Right atrium auricular region (tissue), 2 donors: ENCODE measurements at regions not wholly inside any gene's neighbourhood (a gene's known extent, or its start where the extent isn't known, plus 50 kb on each side); places are given as distances from the start of the nearest gene placed in this dataset.

Experiments
- DNase-seq: peaks from one replicate; pipeline ENCODE4 v3.0.0-alpha.2; 2019; ENCODE audit warnings: low spot score
- H3K27ac ChIP-seq, 2 donors: fragments of 200-600 bp; sonication (generic); 1 replicate in 1 of 2; 2 replicates in 1 of 2; pipeline ENCODE4 v1.5.1; 2016 to 2019
- H3K27me3 ChIP-seq, 2 donors: fragments of 200-600 bp; sonication (generic); one replicate each; pipeline versions ENCODE4 v1.5.1 to v1.6.0; 2017 to 2019
- H3K36me3 ChIP-seq: fragments of 200-600 bp; sonication (generic); one replicate; pipeline ENCODE4 v1.5.1; 2016
- H3K4me1 ChIP-seq, 2 donors: fragments of 200-600 bp; sonication (generic); one replicate each; pipeline versions ENCODE4 v1.5.1 to v1.6.0; 2017 to 2019
- H3K4me3 ChIP-seq, 2 donors: fragments of 200-600 bp; sonication (generic); 1 replicate in 1 of 2; 2 replicates in 1 of 2; pipeline ENCODE4 v1.5.1; 2017 to 2019; ENCODE audit warnings: mild to moderate bottlenecking in 1 of 2, moderate library complexity in 1 of 2
- H3K9me3 ChIP-seq, 2 donors: fragments of 200-600 bp; sonication (generic); one replicate each; pipeline ENCODE4 v1.5.1; 2019
- CTCF ChIP-seq, 2 donors: fragments of 200-600 bp; sonication (generic); IDR thresholded peaks; one replicate each; pipeline ENCODE4 v1.5.1; 2019; ENCODE audit warnings: antibody characterized with exemption in 2 of 2

- Histone ChIP-seq H3K4me1 (peaks cover 0 to 21% of the 10 kb centered on the region in 2 donors), H3K9me3 (no peaks in the 10 kb centered on the region), H3K4me3 (no peak overlapping the region), H3K27me3 (no peaks in the 10 kb centered on the region), H3K36me3 (no peaks in the 10 kb centered on the region), H3K27ac (peak overlapping the region; percentile 67 to 79)
- no peak for TF ChIP-seq CTCF (IDR thresholded peaks at IDR 0.05)
- DNase-seq, result no peak
Observed at GRCh38 chr7:25669281-25669781, 441.0 kb upstream of the NPVF start.

- DNase-seq, result peak; percentile 86
- H3K36me3 ChIP-seq, result no peaks in the 10 kb centered on the region
- H3K27ac ChIP-seq, result peak overlapping the region; percentile 67 to 79
- no peaks in the 10 kb centered on the region for H3K9me3 ChIP-seq
- no peak for TF ChIP-seq CTCF (IDR thresholded peaks at IDR 0.05)
- H3K4me1 ChIP-seq, result peaks cover 0 to 25% of the 10 kb centered on the region in 2 donors
- H3K27me3 ChIP-seq, result no peaks in the 10 kb centered on the region
- no peak overlapping the region for H3K4me3 ChIP-seq
Observed at GRCh38 chr7:25669961-25670841, 441.9 kb upstream of the NPVF start.

- Histone ChIP-seq H3K4me1 (peaks cover 0 to 33% of the 10 kb centered on the region in 2 donors), H3K27ac (peak overlapping the region; percentile 67 to 79), H3K27me3 (no peaks in the 10 kb centered on the region), H3K4me3 (no peak overlapping the region), H3K9me3 (no peaks in the 10 kb centered on the region), H3K36me3 (no peaks in the 10 kb centered on the region)
- no peak for DNase-seq
- TF ChIP-seq CTCF (IDR thresholded peaks at IDR 0.05), result no peak
Observed at GRCh38 chr7:25671111-25671510, 442.8 kb upstream of the NPVF start.

- Histone ChIP-seq H3K27ac (peak overlapping the region; percentile 67 to 79), H3K36me3 (no peaks in the 10 kb centered on the region), H3K4me1 (peaks cover 0 to 36% of the 10 kb centered on the region in 2 donors), H3K27me3 (no peaks in the 10 kb centered on the region), H3K4me3 (no peak overlapping the region), H3K9me3 (no peaks in the 10 kb centered on the region)
- no peak for TF ChIP-seq CTCF (IDR thresholded peaks at IDR 0.05)
- DNase-seq, result no peak
Observed at GRCh38 chr7:25672496-25672895, 444.2 kb upstream of the NPVF start.

- TF ChIP-seq CTCF (IDR thresholded peaks at IDR 0.05), result no peak
- Histone ChIP-seq H3K4me1 (peaks cover 0 to 28% of the 10 kb centered on the region in 2 donors), H3K27me3 (no peaks in the 10 kb centered on the region), H3K9me3 (no peaks in the 10 kb centered on the region), H3K36me3 (no peaks in the 10 kb centered on the region), H3K4me3 (no peak overlapping the region), H3K27ac (peak overlapping the region; percentile 14 to 59)
- DNase-seq, result no peak
Observed at GRCh38 chr7:25675789-25676474, 447.6 kb upstream of the NPVF start.
